ENCODE measurements at regions not wholly inside any gene's neighbourhood (a gene's known extent, or its start where the extent isn't known, plus 50 kb on each side); places are given as distances from the start of the nearest gene placed in this dataset.

- no peaks in the 10 kb centered on the region for H3K4me1 ChIP-seq (ENCODE audit: control insufficient read depth in 5 of 5, insufficient read depth in 5 of 5, low read length in 5 of 5)
- no peak overlapping the region for H3K9ac ChIP-seq (ENCODE audit: insufficient read depth in 1 of 2, low read length in 2 of 2)
- H3K27ac ChIP-seq (ENCODE audit: low read depth in 1 of 2, low read length in 1 of 2), result no peak overlapping the region
- no peaks in the 10 kb centered on the region for H3K36me3 ChIP-seq (ENCODE audit: control insufficient read depth in 4 of 4, insufficient read depth in 4 of 4, low read length in 4 of 4)
- WGBS, 2 donors, result 94% methylated on average over 4 of the region's 4 CpGs
- DNase-seq, result no peak
- H3K4me3 ChIP-seq, result no peak overlapping the region
- no peak for TF ChIP-seq CTCF (IDR thresholded peaks at IDR 0.05; ENCODE audit: control extremely low read depth, extremely low read depth)
- no peak for ATAC-seq (ENCODE audit: insufficient read depth, low FRiP score)
- no peaks in the 10 kb centered on the region for H3K9me3 ChIP-seq (ENCODE audit: control insufficient read depth in 4 of 4, insufficient read depth in 3 of 4, low read length in 3 of 4)
- no peaks in the 10 kb centered on the region for H3K27me3 ChIP-seq (ENCODE audit: control insufficient read depth in 3 of 3, insufficient read depth in 3 of 3, low read length in 2 of 3)
Observed at GRCh38 chr14:27427796-27428195, 830.0 kb upstream of the NOVA1 start.

GRCh38 chr14:27435923-27436670, 838.3 kb upstream of the NOVA1 start:
- Histone ChIP-seq H3K4me3 (no peak overlapping the region), H3K36me3 (ENCODE audit: control insufficient read depth in 4 of 4, insufficient read depth in 4 of 4, low read length in 4 of 4) (no peaks in the 10 kb centered on the region), H3K27ac (ENCODE audit: low read depth in 1 of 2, low read length in 1 of 2) (no peak overlapping the region), H3K9me3 (ENCODE audit: control insufficient read depth in 4 of 4, insufficient read depth in 3 of 4, low read length in 3 of 4) (no peaks in the 10 kb centered on the region), H3K27me3 (ENCODE audit: control insufficient read depth in 3 of 3, insufficient read depth in 3 of 3, low read length in 2 of 3) (no peaks in the 10 kb centered on the region), H3K4me1 (ENCODE audit: control insufficient read depth in 5 of 5, insufficient read depth in 5 of 5, low read length in 5 of 5) (no peaks in the 10 kb centered on the region), H3K9ac (ENCODE audit: insufficient read depth in 1 of 2, low read length in 2 of 2) (no peak overlapping the region)
- TF ChIP-seq CTCF (IDR thresholded peaks at IDR 0.05; ENCODE audit: control extremely low read depth, extremely low read depth), result no peak
- WGBS, 2 donors, result 82 to 89% methylated on average over 3 of the region's 3 CpGs
- ATAC-seq (ENCODE audit: insufficient read depth, low FRiP score) (no peak), DNase-seq (no peak)

- Histone ChIP-seq H3K9me3 (ENCODE audit: control insufficient read depth in 4 of 4, insufficient read depth in 3 of 4, low read length in 3 of 4) (no peaks in the 10 kb centered on the region), H3K9ac (ENCODE audit: insufficient read depth in 1 of 2, low read length in 2 of 2) (no peak overlapping the region), H3K27ac (ENCODE audit: low read depth in 1 of 2, low read length in 1 of 2) (no peak overlapping the region), H3K36me3 (ENCODE audit: control insufficient read depth in 4 of 4, insufficient read depth in 4 of 4, low read length in 4 of 4) (no peaks in the 10 kb centered on the region), H3K27me3 (ENCODE audit: control insufficient read depth in 3 of 3, insufficient read depth in 3 of 3, low read length in 2 of 3) (no peaks in the 10 kb centered on the region), H3K4me3 (no peak overlapping the region), H3K4me1 (ENCODE audit: control insufficient read depth in 5 of 5, insufficient read depth in 5 of 5, low read length in 5 of 5) (no peaks in the 10 kb centered on the region)
- DNase-seq (no peak), ATAC-seq (ENCODE audit: insufficient read depth, low FRiP score) (no peak)
- TF ChIP-seq CTCF (IDR thresholded peaks at IDR 0.05; ENCODE audit: control extremely low read depth, extremely low read depth), result no peak
Observed at GRCh38 chr14:27484633-27485032, 886.8 kb upstream of the NOVA1 start.

- Histone ChIP-seq H3K27me3 (ENCODE audit: control insufficient read depth in 3 of 3, insufficient read depth in 3 of 3, low read length in 2 of 3) (no peaks in the 10 kb centered on the region), H3K4me3 (no peak overlapping the region), H3K9me3 (ENCODE audit: control insufficient read depth in 4 of 4, insufficient read depth in 3 of 4, low read length in 3 of 4) (no peaks in the 10 kb centered on the region), H3K36me3 (ENCODE audit: control insufficient read depth in 4 of 4, insufficient read depth in 4 of 4, low read length in 4 of 4) (no peaks in the 10 kb centered on the region), H3K9ac (ENCODE audit: insufficient read depth in 1 of 2, low read length in 2 of 2) (no peak overlapping the region), H3K4me1 (ENCODE audit: control insufficient read depth in 5 of 5, insufficient read depth in 5 of 5, low read length in 5 of 5) (no peaks in the 10 kb centered on the region), H3K27ac (ENCODE audit: low read depth in 1 of 2, low read length in 1 of 2) (no peak overlapping the region)
- ATAC-seq (ENCODE audit: insufficient read depth, low FRiP score) (no peak), DNase-seq (no peak)
- no peak for TF ChIP-seq CTCF (IDR thresholded peaks at IDR 0.05; ENCODE audit: control extremely low read depth, extremely low read depth)
Observed at GRCh38 chr14:27485193-27485592, 887.4 kb upstream of the NOVA1 start.

Measured in lung (tissue), 11 donors.